Breast epithelium (tissue), 4 donors: ENCODE measurements at regions not wholly inside any gene's neighbourhood (a gene's known extent, or its start where the extent isn't known, plus 50 kb on each side); places are given as distances from the start of the nearest gene placed in this dataset.

Experiments
- DNase-seq, 2 donors: peaks; one replicate each; pipeline ENCODE4 v3.0.0-alpha.2; 2019; ENCODE audit warnings: low spot score in 2 of 2
- H3K27ac ChIP-seq, 2 donors: fragments of 200-600 bp; sonication (generic) in 1 of 2; one replicate each; pipeline ENCODE4 v1.5.1; 2016 to 2019; ENCODE audit warnings: mild to moderate bottlenecking in 1 of 2
- H3K27me3 ChIP-seq, 2 donors: fragments of 200-600 bp; sonication (generic) in 1 of 2; one replicate each; pipeline versions ENCODE4 v1.5.1 to v1.6.0; 2017 to 2019; ENCODE audit warnings: control low read depth in 1 of 2, mild to moderate bottlenecking in 1 of 2
- H3K36me3 ChIP-seq: fragments of 200-600 bp; one replicate; pipeline ENCODE4 v1.5.1; 2019
- H3K4me1 ChIP-seq, 2 donors: fragments of 200-600 bp; sonication (generic); one replicate each; pipeline ENCODE4 v1.5.1; 2016 to 2019; ENCODE audit warnings: control low read depth in 1 of 2
- H3K4me3 ChIP-seq, 3 donors: fragments of 200-600 bp; sonication (generic); 1 replicate in 2 of 3; 2 replicates in 1 of 3; pipeline ENCODE4 v1.5.1; 2016 to 2019; ENCODE audit warnings: mild to moderate bottlenecking in 3 of 3, moderate library complexity in 2 of 3
- H3K9me3 ChIP-seq, 2 donors: fragments of 200-600 bp; sonication (generic) in 1 of 2; one replicate each; pipeline ENCODE4 v1.5.1; 2016 to 2019; ENCODE audit warnings: control low read depth in 1 of 2
- CTCF ChIP-seq, 3 donors: fragments of 450-650 bp; IDR thresholded peaks; one replicate each; pipeline ENCODE4 v1.5.1; 2016 to 2017; ENCODE audit warnings: antibody characterized with exemption in 3 of 3, mild to moderate bottlenecking in 3 of 3, moderate library complexity in 3 of 3
- POLR2A ChIP-seq: fragments of 450-650 bp; IDR thresholded peaks from one replicate; pipeline ENCODE4 v1.6.1; 2016; ENCODE audit warnings: antibody characterized with exemption, mild to moderate bottlenecking, moderate library complexity
- POLR2AphosphoS5 ChIP-seq, 3 donors: sonication (generic); formaldehyde crosslinking; IDR thresholded peaks; one replicate each; pipeline ENCODE4 v1.6.1; 2017; ENCODE audit warnings: antibody characterized with exemption in 3 of 3
- intact Hi-C: fragments of 100-400 bp; cut with DNase I; formaldehyde crosslinking; loops from one replicate; pipeline ENCODE4 v1.15.1; 2023; ENCODE audit warnings: low total_unique reads

DNA sequence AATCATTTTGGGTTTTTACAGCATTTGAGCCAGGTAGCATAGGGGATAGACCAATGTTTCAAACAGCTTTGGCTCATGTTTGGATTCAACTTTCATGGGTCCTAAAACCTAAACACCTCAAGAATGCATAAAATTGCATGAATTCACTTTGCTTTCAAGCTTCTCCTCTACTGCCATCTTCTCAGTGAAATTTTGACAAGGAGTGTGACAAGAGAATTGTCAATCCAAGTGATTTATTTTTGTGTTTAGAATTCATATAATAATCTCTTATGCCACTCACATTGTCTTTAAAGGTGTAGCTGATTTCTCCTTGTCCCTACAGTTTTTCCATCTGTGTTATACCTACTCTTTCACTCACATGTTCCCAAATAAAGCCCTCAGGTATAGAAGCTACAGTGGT, 264.8 kb upstream of the RND3 start:
- TF ChIP-seq CTCF (IDR thresholded peaks at IDR 0.05), result no peak
- no peak for TF ChIP-seq POLR2A
- TF ChIP-seq POLR2AphosphoS5 (IDR thresholded peaks at IDR 0.05), result no peak
- H3K27me3 ChIP-seq, result no peaks in the 10 kb centered on the region
- DNase-seq, result no peak
- H3K27ac ChIP-seq, result no peak overlapping the region
- no peaks in the 10 kb centered on the region for H3K9me3 ChIP-seq
- H3K4me1 ChIP-seq, result no peaks in the 10 kb centered on the region
- no peaks in the 10 kb centered on the region for H3K36me3 ChIP-seq
- no peak overlapping the region for H3K4me3 ChIP-seq
- intact Hi-C loops, result no loop called here

GRCh38 chr2:150750720-150751119, 263.3 kb upstream of the RND3 start:
- H3K36me3 ChIP-seq, result no peaks in the 10 kb centered on the region
- no peaks in the 10 kb centered on the region for H3K27me3 ChIP-seq
- H3K27ac ChIP-seq, result no peak overlapping the region
- no peak for DNase-seq
- TF ChIP-seq POLR2AphosphoS5 (IDR thresholded peaks at IDR 0.05) (no peak), CTCF (IDR thresholded peaks at IDR 0.05) (no peak), POLR2A (no peak)
- H3K9me3 ChIP-seq, result no peaks in the 10 kb centered on the region
- no peaks in the 10 kb centered on the region for H3K4me1 ChIP-seq
- H3K4me3 ChIP-seq, result no peak overlapping the region
- intact Hi-C loops, result no loop called here

DNA sequence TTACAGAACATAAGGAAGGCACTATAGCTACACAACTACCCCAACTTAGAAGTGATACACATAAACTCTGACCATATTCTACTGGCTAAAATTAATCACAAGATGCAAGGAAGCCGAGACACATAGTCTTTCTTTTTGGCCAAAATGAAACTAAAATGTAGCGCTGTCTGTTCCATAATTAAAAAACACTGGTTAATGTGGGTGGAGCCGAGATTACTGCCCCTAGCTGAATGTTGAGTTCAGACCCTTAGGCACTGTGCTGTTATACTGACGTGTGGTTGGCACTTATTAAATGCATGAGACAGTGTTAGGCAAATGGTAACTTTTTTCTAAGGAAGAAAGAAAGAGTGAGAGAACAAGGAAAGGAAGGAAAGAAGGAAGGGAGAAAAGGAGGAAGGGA, 254.6 kb upstream of the RND3 start:
- Histone ChIP-seq H3K27ac (no peak overlapping the region), H3K4me1 (no peaks in the 10 kb centered on the region), H3K9me3 (no peaks in the 10 kb centered on the region), H3K4me3 (peak overlapping the region in 1 of 3 donors; percentile 6), H3K36me3 (no peaks in the 10 kb centered on the region), H3K27me3 (no peaks in the 10 kb centered on the region)
- no peak for DNase-seq
- intact Hi-C loops, result no loop called here
- no peak for TF ChIP-seq POLR2AphosphoS5 (IDR thresholded peaks at IDR 0.05)
- TF ChIP-seq POLR2A, result no peak
- no peak for TF ChIP-seq CTCF (IDR thresholded peaks at IDR 0.05)

GRCh38 chr2:150735894-150736498, 248.5 kb upstream of the RND3 start:
- intact Hi-C loops, result no loop called here

More at GRCh38 chr2:150735894-150736498, 248.5 kb upstream of the RND3 start:
- Histone ChIP-seq H3K9me3 (no peaks in the 10 kb centered on the region), H3K4me1 (no peaks in the 10 kb centered on the region), H3K27ac (no peak overlapping the region), H3K27me3 (no peaks in the 10 kb centered on the region), H3K4me3 (no peak overlapping the region), H3K36me3 (no peaks in the 10 kb centered on the region)
- TF ChIP-seq CTCF (IDR thresholded peaks at IDR 0.05) (no peak), POLR2AphosphoS5 (IDR thresholded peaks at IDR 0.05) (no peak), POLR2A (no peak)
- no peak for DNase-seq
